SK-N-SH (cell line): ENCODE measurements at regions not wholly inside any gene's neighbourhood (a gene's known extent, or its start where the extent isn't known, plus 50 kb on each side); places are given as distances from the start of the nearest gene placed in this dataset.

ENCODE experiments used
- CTCF ChIA-PET: fragments of 300-600, 350-600 bp; formaldehyde crosslinking; extraction: SDS; loops from one replicate; lab custom pipeline; 2021; lab: Yijun Ruan, JAX
- POLR2A ChIA-PET: fragments of 350-600 bp; sonication (Branson Sonifier 250); formaldehyde crosslinking; extraction: SDS; loops from one replicate; lab custom pipeline; 2020; ENCODE audit warnings: antibody characterized with exemption, inconsistent platforms; lab: Yijun Ruan, JAX
- DNase-seq: peaks from one replicate; pipeline ENCODE4 v3.0.0; 2012
- H2AFZ ChIP-seq: fragments of 200-600 bp; sonication (generic); 2 replicates; pipeline ENCODE4 v1.8.1; 2016; ENCODE audit warnings: antibody characterized with exemption, mild to moderate bottlenecking, low read depth
- H3F3A ChIP-seq: fragments of 200-600 bp; sonication (generic); replicated peaks from 2 replicates; pipeline ENCODE3; 2016; ENCODE audit warnings: antibody characterized with exemption, mild to moderate bottlenecking; ENCODE audit not compliant: insufficient read depth
- H3K27ac ChIP-seq, 2 experiments: fragments of 200-500 bp in 1 of 2; fragments of 200-600 bp in 1 of 2; sonication (Bioruptor generic) in 1 of 2; sonication (generic), shearing (Covaris generic) in 1 of 2; 2 replicates each; pipeline versions ENCODE4 v1.5.1 to v1.6.1; 2014 to 2016; ENCODE audit warnings: low read depth in 2 of 2, inconsistent platforms in 1 of 2, low read length in 1 of 2, mild to moderate bottlenecking in 1 of 2, mixed read lengths in 1 of 2
- H3K27me3 ChIP-seq: fragments of 200-600 bp; sonication (generic), shearing (Covaris generic); 2 replicates; pipeline ENCODE4 v1.6.1; 2016; ENCODE audit warnings: mixed run types; ENCODE audit not compliant: insufficient read depth
- H3K36me3 ChIP-seq, 2 experiments: fragments of 200-500 bp in 1 of 2; fragments of 200-600 bp in 1 of 2; sonication (Bioruptor generic) in 1 of 2; sonication (generic) in 1 of 2; replicated peaks in 1 of 2; 2 replicates each; pipeline versions ENCODE3 to v1.5.1; 2014 to 2016; ENCODE audit warnings: low read length in 1 of 2, mild to moderate bottlenecking in 1 of 2; ENCODE audit not compliant: insufficient read depth in 2 of 2, control insufficient read depth in 1 of 2
- H3K4me1 ChIP-seq, 2 experiments: fragments of 200-500 bp in 1 of 2; fragments of 200-600 bp in 1 of 2; sonication (Bioruptor generic) in 1 of 2; sonication (generic), shearing (Covaris generic) in 1 of 2; 2 replicates each; pipeline versions ENCODE4 v1.5.1 to v1.6.1; 2014 to 2016; ENCODE audit warnings: low read depth in 1 of 2, low read length in 1 of 2, mixed run types in 1 of 2; ENCODE audit not compliant: insufficient read depth in 2 of 2, control insufficient read depth in 1 of 2
- H3K4me2 ChIP-seq: fragments of 200-600 bp; sonication (generic), shearing (Covaris generic); 2 replicates; pipeline ENCODE4 v1.6.1; 2017; ENCODE audit warnings: mixed run types
- H3K4me3 ChIP-seq, 2 experiments: fragments of 200-500 bp in 1 of 2; fragments of 200-600 bp in 1 of 2; sonication (Bioruptor generic) in 1 of 2; sonication (generic), shearing (Covaris generic) in 1 of 2; 2 replicates each; pipeline versions ENCODE4 v1.5.1 to v1.8.1; 2014 to 2016; ENCODE audit warnings: low read depth in 2 of 2, inconsistent platforms in 1 of 2, low read length in 1 of 2, mild to moderate bottlenecking in 1 of 2, mixed read lengths in 1 of 2, moderate library complexity in 1 of 2
- H3K79me2 ChIP-seq: fragments of 200-600 bp; sonication (generic); 2 replicates; pipeline ENCODE4 v1.8.1; 2017; ENCODE audit warnings: mild to moderate bottlenecking; ENCODE audit not compliant: insufficient read depth
- H3K9ac ChIP-seq: fragments of 200-600 bp; sonication (generic); 2 replicates; pipeline ENCODE4 v1.6.1; 2017; ENCODE audit warnings: mixed run types
- H3K9me2 ChIP-seq: fragments of 200-600 bp; sonication (generic); 2 replicates; pipeline ENCODE4 v1.6.1; 2017; ENCODE audit warnings: mixed run types
- H3K9me3 ChIP-seq: fragments of 200-600 bp; sonication (generic); 2 replicates; pipeline ENCODE4 v1.6.1; 2017; ENCODE audit warnings: mixed run types, mild to moderate bottlenecking, moderate library complexity
- H4K20me1 ChIP-seq: fragments of 200-600 bp; sonication (generic); 2 replicates; pipeline ENCODE4 v1.6.1; 2017; ENCODE audit warnings: mild to moderate bottlenecking, mixed run types; ENCODE audit not compliant: insufficient read depth
- EZH2phosphoT487 ChIP-seq: fragments of 200-600 bp; sonication (generic); IDR thresholded peaks from 2 replicates; pipeline ENCODE4 v1.6.1; 2017; ENCODE audit warnings: low read depth, mixed run types, mild to moderate bottlenecking, antibody characterized with exemption, moderate library complexity, borderline replicate concordance
- FOSL2 ChIP-seq: IDR thresholded peaks from 2 replicates; pipeline ENCODE4 v1.4.0; 2012; ENCODE audit warnings: low read depth, mild to moderate bottlenecking, moderate library complexity, borderline replicate concordance
- IRF3 ChIP-seq: fragments of 150-350 bp; IDR thresholded peaks from 2 replicates; pipeline ENCODE4 v1.6.1; 2016; ENCODE audit warnings: mild to moderate bottlenecking, low read depth, low read length
- JUND ChIP-seq: IDR thresholded peaks from 2 replicates; pipeline ENCODE4 v1.4.0; 2012
- MEF2A ChIP-seq: IDR thresholded peaks from 2 replicates; pipeline ENCODE4 v1.4.0; 2012; ENCODE audit warnings: low read depth, borderline replicate concordance
- PBX3 ChIP-seq: IDR thresholded peaks from 2 replicates; pipeline ENCODE4; 2012
- RXRA ChIP-seq: IDR thresholded peaks from 2 replicates; pipeline ENCODE4 v1.4.0; 2012; ENCODE audit warnings: low read depth, mild to moderate bottlenecking, borderline replicate concordance
- SIN3A ChIP-seq: IDR thresholded peaks from 2 replicates; pipeline ENCODE4 v1.6.1; 2012; ENCODE audit warnings: low read depth, mild to moderate bottlenecking, low read length, moderate library complexity, borderline replicate concordance
- TEAD4 ChIP-seq: IDR thresholded peaks from 2 replicates; pipeline ENCODE4 v1.4.0; 2012; ENCODE audit warnings: mild to moderate bottlenecking, borderline replicate concordance; ENCODE audit not compliant: insufficient read depth
- WGBS: methylation state at CpG from one replicate; pipeline ENCODE4 v1.1.6; 2017; ENCODE audit warnings: low lambda C conversion rate; 5-methylcytosine and 5-hydroxymethylcytosine counted together
- TF ChIP-seq, protein P1 (sequence below): IDR thresholded peaks from 2 replicates; pipeline ENCODE4 v1.6.1; 2012; ENCODE audit warnings: mild to moderate bottlenecking, low read depth, low read length, moderate library complexity
- TF ChIP-seq, protein P2 (sequence below): fragments of 150-350 bp; IDR thresholded peaks from 2 replicates; pipeline ENCODE4 v1.6.1; 2017; ENCODE audit warnings: antibody characterized with exemption, low read length, low read depth, borderline replicate concordance
- TF ChIP-seq, protein P3 (sequence below): IDR thresholded peaks from 2 replicates; pipeline ENCODE4 v1.4.0; 2012; ENCODE audit warnings: low read depth

DNA sequence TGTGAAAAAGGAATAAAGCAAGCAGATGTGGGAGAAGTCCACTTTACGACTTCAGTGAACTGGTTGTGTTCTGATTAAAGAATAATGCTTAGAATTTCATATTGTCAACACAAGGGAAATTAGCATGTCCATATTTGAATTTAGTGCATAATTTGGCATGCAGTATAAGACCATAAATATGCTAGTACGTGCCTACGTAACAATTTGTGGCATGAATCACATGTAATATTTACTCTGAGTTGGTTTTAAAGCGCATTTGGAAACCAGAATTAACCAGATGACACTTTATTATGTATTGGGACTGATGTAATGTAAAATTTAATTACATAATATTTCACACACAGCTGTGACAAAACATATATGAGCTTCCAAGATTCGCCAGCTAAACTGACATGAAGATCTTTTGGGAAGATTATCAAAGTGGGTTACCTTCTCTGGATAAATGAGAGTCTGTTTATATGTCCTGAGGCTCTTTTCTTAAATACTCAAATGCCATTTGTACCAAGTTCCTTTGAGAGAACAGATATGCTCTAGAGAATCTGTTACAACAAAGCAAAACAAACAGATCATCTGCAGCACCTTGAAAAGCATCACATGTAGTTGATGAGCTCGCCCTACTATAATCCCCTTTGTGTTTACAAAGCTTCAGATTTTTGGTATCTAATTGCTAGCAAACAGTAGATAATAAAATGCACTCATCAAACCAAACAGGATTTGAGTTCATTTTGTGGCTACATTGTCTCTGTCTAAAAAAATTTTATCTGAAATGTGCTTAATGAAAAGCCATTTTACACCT is 1468.6 kb downstream of the CDH11 start:
- H3K9me2 ChIP-seq, result no peaks in the 10 kb centered on the region
- CTCF ChIA-PET, result no interaction called here
- no peak overlapping the region for H3K4me2 ChIP-seq
- no peaks in the 10 kb centered on the region for H3K36me3 ChIP-seq
- no peak overlapping the region for H3K27ac ChIP-seq
- WGBS, result 36% methylated on average over 6 of the region's 6 CpGs
- TF ChIP-seq, protein P1, sequence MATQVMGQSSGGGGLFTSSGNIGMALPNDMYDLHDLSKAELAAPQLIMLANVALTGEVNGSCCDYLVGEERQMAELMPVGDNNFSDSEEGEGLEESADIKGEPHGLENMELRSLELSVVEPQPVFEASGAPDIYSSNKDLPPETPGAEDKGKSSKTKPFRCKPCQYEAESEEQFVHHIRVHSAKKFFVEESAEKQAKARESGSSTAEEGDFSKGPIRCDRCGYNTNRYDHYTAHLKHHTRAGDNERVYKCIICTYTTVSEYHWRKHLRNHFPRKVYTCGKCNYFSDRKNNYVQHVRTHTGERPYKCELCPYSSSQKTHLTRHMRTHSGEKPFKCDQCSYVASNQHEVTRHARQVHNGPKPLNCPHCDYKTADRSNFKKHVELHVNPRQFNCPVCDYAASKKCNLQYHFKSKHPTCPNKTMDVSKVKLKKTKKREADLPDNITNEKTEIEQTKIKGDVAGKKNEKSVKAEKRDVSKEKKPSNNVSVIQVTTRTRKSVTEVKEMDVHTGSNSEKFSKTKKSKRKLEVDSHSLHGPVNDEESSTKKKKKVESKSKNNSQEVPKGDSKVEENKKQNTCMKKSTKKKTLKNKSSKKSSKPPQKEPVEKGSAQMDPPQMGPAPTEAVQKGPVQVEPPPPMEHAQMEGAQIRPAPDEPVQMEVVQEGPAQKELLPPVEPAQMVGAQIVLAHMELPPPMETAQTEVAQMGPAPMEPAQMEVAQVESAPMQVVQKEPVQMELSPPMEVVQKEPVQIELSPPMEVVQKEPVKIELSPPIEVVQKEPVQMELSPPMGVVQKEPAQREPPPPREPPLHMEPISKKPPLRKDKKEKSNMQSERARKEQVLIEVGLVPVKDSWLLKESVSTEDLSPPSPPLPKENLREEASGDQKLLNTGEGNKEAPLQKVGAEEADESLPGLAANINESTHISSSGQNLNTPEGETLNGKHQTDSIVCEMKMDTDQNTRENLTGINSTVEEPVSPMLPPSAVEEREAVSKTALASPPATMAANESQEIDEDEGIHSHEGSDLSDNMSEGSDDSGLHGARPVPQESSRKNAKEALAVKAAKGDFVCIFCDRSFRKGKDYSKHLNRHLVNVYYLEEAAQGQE, result no peak
- TF ChIP-seq, protein P2, sequence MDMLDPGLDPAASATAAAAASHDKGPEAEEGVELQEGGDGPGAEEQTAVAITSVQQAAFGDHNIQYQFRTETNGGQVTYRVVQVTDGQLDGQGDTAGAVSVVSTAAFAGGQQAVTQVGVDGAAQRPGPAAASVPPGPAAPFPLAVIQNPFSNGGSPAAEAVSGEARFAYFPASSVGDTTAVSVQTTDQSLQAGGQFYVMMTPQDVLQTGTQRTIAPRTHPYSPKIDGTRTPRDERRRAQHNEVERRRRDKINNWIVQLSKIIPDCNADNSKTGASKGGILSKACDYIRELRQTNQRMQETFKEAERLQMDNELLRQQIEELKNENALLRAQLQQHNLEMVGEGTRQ, result no peak
- TF ChIP-seq JUND, result no peak
- TF ChIP-seq, all 33 proteins: peak for 0
- Histone ChIP-seq H3K4me3 (no peak overlapping the region), H3K79me2 (no peaks in the 10 kb centered on the region), H2AFZ (no peak overlapping the region), H4K20me1 (no peaks in the 10 kb centered on the region), H3K4me1 (no peaks in the 10 kb centered on the region), H3K9ac (no peak overlapping the region), H3K27me3 (no peaks in the 10 kb centered on the region), H3F3A (no peaks in the 10 kb centered on the region), H3K9me3 (no peaks in the 10 kb centered on the region)
- POLR2A ChIA-PET, result no interaction called here
- DNase-seq, result no peak

GRCh38 chr16:63652091-63652490 is 1469.8 kb downstream of the CDH11 start:
- Histone ChIP-seq H3K27me3 (no peaks in the 10 kb centered on the region), H3K36me3 (no peaks in the 10 kb centered on the region), H3K9me3 (no peaks in the 10 kb centered on the region), H3K4me2 (no peak overlapping the region), H3F3A (no peaks in the 10 kb centered on the region), H3K27ac (no peak overlapping the region), H4K20me1 (no peaks in the 10 kb centered on the region), H3K9ac (no peak overlapping the region), H3K4me1 (no peaks in the 10 kb centered on the region), H3K79me2 (no peaks in the 10 kb centered on the region), H3K9me2 (no peaks in the 10 kb centered on the region), H3K4me3 (no peak overlapping the region), H2AFZ (no peak overlapping the region)
- TF ChIP-seq FOSL2 (no peak), MEF2A (no peak), RXRA (no peak), SIN3A (no peak), PBX3 (no peak), EZH2phosphoT487 (no peak), TEAD4 (no peak), IRF3 (no peak)
- TF ChIP-seq, protein P1, result no peak
- TF ChIP-seq, protein P3, sequence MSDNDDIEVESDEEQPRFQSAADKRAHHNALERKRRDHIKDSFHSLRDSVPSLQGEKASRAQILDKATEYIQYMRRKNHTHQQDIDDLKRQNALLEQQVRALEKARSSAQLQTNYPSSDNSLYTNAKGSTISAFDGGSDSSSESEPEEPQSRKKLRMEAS, result no peak
- ChIA-PET CTCF (interaction anchor here (0.7 kb wide), 1 partner anchor 20 kb away, joined by 4 read pairs; no protein-coding TSS in a partner anchor), POLR2A (no interaction called here)
- WGBS, result 59% methylated on average over 1 of the region's 1 CpG
- no peak for DNase-seq
